ENCODE measurements at regions not wholly inside any gene's neighbourhood (a gene's known extent, or its start where the extent isn't known, plus 50 kb on each side); places are given as distances from the start of the nearest gene placed in this dataset.
A peak's percentile ranks its signal among the peaks of the same experiment; 100 is the strongest.

- TF ChIP-seq PRDM10 (CRISPR knock-in tag; IDR thresholded peaks at IDR 0.05; ENCODE audit: low read depth) (no peak), NFIB (CRISPR knock-in tag; IDR thresholded peaks at IDR 0.05; ENCODE audit: borderline replicate concordance) (no peak), ZNF589 (CRISPR knock-in tag; conservative IDR thresholded peaks at IDR 0.05) (no peak), TGIF2 (CRISPR knock-in tag; IDR thresholded peaks at IDR 0.05) (peak; percentile 55; the same call in 1 of the 2 replicates), BRD4 (CRISPR knock-in tag; IDR thresholded peaks at IDR 0.05) (no peak), ZNF749 (CRISPR knock-in tag; IDR thresholded peaks at IDR 0.05; ENCODE audit: borderline replicate concordance) (no peak), ZBTB40 (IDR thresholded peaks at IDR 0.05) (no peak), ZBTB40 (CRISPR knock-in tag; IDR thresholded peaks at IDR 0.05) (no peak), ZNF556 (CRISPR knock-in tag; IDR thresholded peaks at IDR 0.05; ENCODE audit: borderline replicate concordance) (no peak), DNMT1 (CRISPR knock-in tag; IDR thresholded peaks at IDR 0.05) (no peak), TBX3 (IDR thresholded peaks at IDR 0.05; ENCODE audit: borderline replicate concordance) (0 out of 2 replicates have a peak, but pooled peaks have one; percentile 16), ZBTB1 (CRISPR knock-in tag; IDR thresholded peaks at IDR 0.05; ENCODE audit: borderline replicate concordance) (no peak), CHD2 (IDR thresholded peaks at IDR 0.05; ENCODE audit: low read depth, low read length) (no peak), HNRNPLL (IDR thresholded peaks at IDR 0.05; ENCODE audit: low read depth, low read length, poor library complexity, severe bottlenecking) (no peak), ZNF510 (CRISPR knock-in tag; IDR thresholded peaks at IDR 0.05; ENCODE audit: low read depth) (no peak), NR1H2 (CRISPR knock-in tag; IDR thresholded peaks at IDR 0.05; ENCODE audit: borderline replicate concordance, low read depth) (no peak), MEIS2 (CRISPR knock-in tag; IDR thresholded peaks at IDR 0.05) (no peak)
Observed at GRCh38 chr12:27899151-27899661, 73.3 kb downstream of the PTHLH start (continued).

Measured in HepG2 (cell line).